K562 (cell line): ENCODE measurements at regions not wholly inside any gene's neighbourhood (a gene's known extent, or its start where the extent isn't known, plus 50 kb on each side); places are given as distances from the start of the nearest gene placed in this dataset.

Experiments
- ATAC-seq: fragments of 200-7000 bp; cut with Tn5 transposase; 3 replicates; pipeline ENCODE4 v1.9.1; 2020; ENCODE audit warnings: moderate library complexity
- BruUV-seq: library from RNA; stranded (reverse); fragments of 400-500 nt; replicated peaks from 2 replicates; lab custom pipeline; 2021; lab: Mats Ljungman, UMichigan
- CTCF ChIA-PET: fragments of 300-600 bp; formaldehyde crosslinking; extraction: SDS; loops from one replicate; lab custom pipeline; 2021; ENCODE audit warnings: low intra/inter-chr PET ratio; lab: Yijun Ruan, JAX
- POLR2A ChIA-PET: fragments of 300-600, 350-650 bp; sonication (Branson Sonifier 250); formaldehyde crosslinking; extraction: SDS; loops from one replicate; lab custom pipeline; 2021; ENCODE audit warnings: antibody characterized with exemption, inconsistent platforms; lab: Yijun Ruan, JAX
- DNase-seq, 4 experiments: peaks; one replicate each; pipeline versions ENCODE4 v3.0.0 to v3.0.0-alpha.2; 2011 to 2018; ENCODE audit warnings: low spot score in 3 of 4, mixed read lengths in 3 of 4; ENCODE audit errors: extremely low read depth in 1 of 4
- FAIRE-seq: peaks from 2 replicates; lab custom pipeline; 2011; peaks lifted over from hg19 to GRCh38; lab: Jason Lieb, UNC
- H2AFZ ChIP-seq: 2 replicates; pipeline ENCODE4 v1.6.0; 2011; ENCODE audit warnings: low read depth, low read length, control low read depth, inconsistent platforms
- H3K27ac ChIP-seq: fragments of 200-600 bp; 3 replicates; pipeline ENCODE4 v1.8.0; 2011; ENCODE audit warnings: low read depth, mild to moderate bottlenecking, control low read depth, inconsistent platforms, low read length, moderate library complexity, mixed read lengths; ENCODE audit errors: extremely low read depth
- H3K27me3 ChIP-seq, 2 experiments: fragments of 300-600 bp in 1 of 2; 2 replicates in 1 of 2; 3 replicates in 1 of 2; pipeline versions ENCODE4 v1.6.0 to v1.8.0; 2011; ENCODE audit warnings: inconsistent platforms in 2 of 2, low read length in 2 of 2, mild to moderate bottlenecking in 1 of 2, mixed read lengths in 1 of 2, moderate library complexity in 1 of 2; ENCODE audit not compliant: control insufficient read depth in 2 of 2, insufficient read depth in 2 of 2
- H3K36me3 ChIP-seq: fragments of 300-600 bp; 3 replicates; pipeline ENCODE4 v1.8.0; 2011; ENCODE audit warnings: mild to moderate bottlenecking, low read length, inconsistent platforms; ENCODE audit not compliant: control insufficient read depth, insufficient read depth
- H3K4me1 ChIP-seq, 2 experiments: fragments of 200-600 bp in 1 of 2; replicated peaks in 1 of 2; 2 replicates in 1 of 2; 3 replicates in 1 of 2; pipeline versions ENCODE4 v1.5.1 to v1.8.0; 2011; ENCODE audit warnings: inconsistent platforms in 2 of 2, low read length in 2 of 2, mild to moderate bottlenecking in 1 of 2, mixed read lengths in 1 of 2, moderate library complexity in 1 of 2; ENCODE audit not compliant: control insufficient read depth in 2 of 2, insufficient read depth in 2 of 2
- H3K4me2 ChIP-seq: 2 replicates; pipeline ENCODE4 v1.6.1; 2011; ENCODE audit warnings: low read length, control low read depth, inconsistent platforms, mixed read lengths; ENCODE audit not compliant: insufficient read depth
- H3K4me3 ChIP-seq: fragments of 200-600 bp; sonication (generic), shearing (Covaris generic); 2 replicates; pipeline ENCODE4 v1.5.1; 2016; ENCODE audit warnings: control low read depth, inconsistent platforms
- H3K79me2 ChIP-seq: fragments of 200-600 bp; 3 replicates; pipeline ENCODE4 v1.8.0; 2011; ENCODE audit warnings: low read length, inconsistent platforms; ENCODE audit not compliant: control insufficient read depth, insufficient read depth
- H3K9ac ChIP-seq, 2 experiments: 2 replicates each; pipeline versions ENCODE4 v1.6.0 to v1.6.1; 2011; ENCODE audit warnings: low read depth in 2 of 2, low read length in 2 of 2, control low read depth in 1 of 2, inconsistent platforms in 1 of 2, mild to moderate bottlenecking in 1 of 2, mixed read lengths in 1 of 2; ENCODE audit not compliant: insufficient read depth in 1 of 2
- H3K9me1 ChIP-seq: one replicate; pipeline ENCODE4 v1.6.0; 2011; ENCODE audit warnings: inconsistent platforms, mild to moderate bottlenecking, low read length, moderate library complexity; ENCODE audit not compliant: control insufficient read depth, insufficient read depth
- H3K9me3 ChIP-seq: replicated peaks from 2 replicates; pipeline ENCODE4 v1.5.1; 2011; ENCODE audit warnings: low read depth, low read length, inconsistent platforms; ENCODE audit not compliant: control insufficient read depth, insufficient read depth
- H4K20me1 ChIP-seq: replicated peaks from 2 replicates; pipeline ENCODE4 v1.6.1; 2011; ENCODE audit warnings: low read length, inconsistent platforms, mixed read lengths; ENCODE audit not compliant: control insufficient read depth, insufficient read depth
- ELK1 ChIP-seq: sonication (generic); formaldehyde crosslinking; IDR thresholded peaks from 2 replicates; pipeline ENCODE4 v1.8.1; 2022; ENCODE audit warnings: missing genetic modification reagents
- MXI1 ChIP-seq: IDR thresholded peaks from 2 replicates; pipeline ENCODE4 v1.6.1; 2011; ENCODE audit warnings: low read depth, mild to moderate bottlenecking, improper control_type of control experiment, low read length
- NFYB ChIP-seq: IDR thresholded peaks from 2 replicates; pipeline ENCODE4 v1.6.1; 2011; ENCODE audit warnings: mild to moderate bottlenecking, moderate library complexity; ENCODE audit not compliant: insufficient read length; ENCODE audit errors: extremely low read depth
- RBM17 ChIP-seq: fragments of 200-400 bp; formaldehyde crosslinking; IDR thresholded peaks from 2 replicates; pipeline ENCODE4 v1.6.1; 2017; ENCODE audit warnings: low read depth, mild to moderate bottlenecking, low read length, borderline replicate concordance
- ZNF12 ChIP-seq: sonication (generic); formaldehyde crosslinking; IDR thresholded peaks from 2 replicates; pipeline ENCODE4 v1.4.0; 2020; ENCODE audit warnings: mild to moderate bottlenecking, missing genetic modification reagents
- ZNF124 ChIP-seq: sonication (generic); formaldehyde crosslinking; IDR thresholded peaks from 2 replicates; pipeline ENCODE4 v1.8.1; 2022; ENCODE audit warnings: missing genetic modification reagents
- ZNF668 ChIP-seq: fragments of 250-450 bp; sonication (Bioruptor Pico); IDR thresholded peaks from 2 replicates; pipeline ENCODE4 v1.8.0; 2022; ENCODE audit warnings: mild to moderate bottlenecking, inconsistent platforms
- WGBS: fragments of 100-300 bp; shearing (Covaris generic); methylation state at CpG from one replicate; pipeline ENCODE4 v1.1.6; 2016; ENCODE audit warnings: low coverage, mixed read lengths; ENCODE audit not compliant: insufficient coverage; ENCODE audit errors: missing lambda C conversion rate; 5-methylcytosine and 5-hydroxymethylcytosine counted together
- in situ Hi-C: fragments of 300-500 bp; cut with MboI; formaldehyde crosslinking; loops from 4 replicates; pipeline ENCODE4 v1.15.0; 2018; ENCODE audit warnings: inconsistent platforms, mixed read lengths
- intact Hi-C: fragments of 100-400 bp; cut with micrococcal nuclease; formaldehyde crosslinking; loops from 2 replicates; pipeline ENCODE4 v1.14.2; 2022

GRCh38 chr6:9875605-9876353 lies 539.1 kb downstream of the TFAP2A start:
- intact Hi-C loops (no loop called here), in situ Hi-C loops (no loop called here)
- Histone ChIP-seq H3K4me2 (no peak overlapping the region), H3K9me3 (no peaks in the 10 kb centered on the region; the same call in 1 of the 2 replicates), H3K4me3 (no peak overlapping the region), H2AFZ (no peak overlapping the region), H4K20me1 (no peaks in the 10 kb centered on the region), H3K9me1 (no peaks in the 10 kb centered on the region), H3K9ac (no peak overlapping the region), H3K27ac (no peak overlapping the region), H3K36me3 (no peaks in the 10 kb centered on the region), H3K4me1 (no peaks in the 10 kb centered on the region), H3K79me2 (no peaks in the 10 kb centered on the region), H3K27me3 (no peaks in the 10 kb centered on the region)
- DNase-seq (no peak), FAIRE-seq (no peak), ATAC-seq (no peak)
- BruUV-seq, result no TSS peak
- WGBS, result 2% methylated on average over 4 of the region's 4 CpGs
- ChIA-PET POLR2A (no interaction called here), CTCF (interaction anchor here (0.7 kb wide), 1 partner anchor 720 kb away, joined by 4 read pairs; no protein-coding TSS in a partner anchor)
- no peak for TF ChIP-seq ELK1 (CRISPR knock-in tag)
- TF ChIP-seq ZNF12 (CRISPR knock-in tag), result no peak
- no peak for TF ChIP-seq ZNF124 (CRISPR knock-in tag)
- TF ChIP-seq MXI1, result no peak
- no peak for TF ChIP-seq NFYB
- TF ChIP-seq ZNF668 (CRISPR knock-in tag), result no peak
- TF ChIP-seq RBM17, result no peak
